A549 (cell line): ENCODE measurements at regions not wholly inside any gene's neighbourhood (a gene's known extent, or its start where the extent isn't known, plus 50 kb on each side); places are given as distances from the start of the nearest gene placed in this dataset.

Source experiments
- CBX2 ChIP-seq: fragments of 200-600 bp; sonication (generic); IDR thresholded peaks from 2 replicates; pipeline ENCODE4 v1.6.1; 2016; ENCODE audit warnings: low read depth, mild to moderate bottlenecking, borderline replicate concordance
- CEBPB ChIP-seq, 2 experiments: fragments of >200 bp in 1 of 2; sonication (Bioruptor Twin) in 1 of 2; formaldehyde crosslinking in 1 of 2; IDR thresholded peaks; 2 replicates each; pipeline ENCODE4 v1.6.1; 2012 to 2016
- CHD4 ChIP-seq: fragments of 200-600 bp; sonication (generic); IDR thresholded peaks from 2 replicates; pipeline ENCODE4 v1.6.1; 2016; ENCODE audit warnings: antibody characterized with exemption, mild to moderate bottlenecking, borderline replicate concordance
- EP300 ChIP-seq, 2 experiments: fragments of >200 bp; sonication (Bioruptor Twin); formaldehyde crosslinking; IDR thresholded peaks; 2 replicates in 1 of 2; 3 replicates in 1 of 2; pipeline ENCODE4 v1.6.1; 2016 to 2017
- HEYL ChIP-seq: fragments of 250-450 bp; sonication (Bioruptor Pico); IDR thresholded peaks from 2 replicates; pipeline ENCODE4 v1.8.0; 2021; ENCODE audit warnings: mild to moderate bottlenecking, moderate library complexity
- JUN ChIP-seq, 2 experiments: fragments of >200 bp; sonication (Bioruptor Twin); formaldehyde crosslinking; IDR thresholded peaks; 2 replicates in 1 of 2; 3 replicates in 1 of 2; pipeline ENCODE4 v1.6.1; 2016 to 2017
- MYC ChIP-seq: IDR thresholded peaks from 2 replicates; pipeline ENCODE4 v1.6.1; 2012; ENCODE audit warnings: mild to moderate bottlenecking, inconsistent platforms, low read length, improper control_type of control experiment, borderline replicate concordance
- POLR2A ChIP-seq: IDR thresholded peaks from 2 replicates; pipeline ENCODE4 v1.6.1; 2012; ENCODE audit warnings: mild to moderate bottlenecking, low read length
- ZNF302 ChIP-seq: fragments of 250-450 bp; sonication (Bioruptor Pico); IDR thresholded peaks from 2 replicates; pipeline ENCODE4 v1.9.0; 2021; ENCODE audit warnings: inconsistent platforms, mild to moderate bottlenecking, moderate library complexity
- TF ChIP-seq, protein P1 (sequence below): fragments of >200 bp; sonication (Bioruptor Twin); formaldehyde crosslinking; IDR thresholded peaks from 3 replicates; pipeline ENCODE4 v1.5.1; 2016
- TF ChIP-seq, protein P2 (sequence below): IDR thresholded peaks from 2 replicates; pipeline ENCODE4 v1.6.1; 2012
- TF ChIP-seq, protein P3 (sequence below): IDR thresholded peaks from 2 replicates; pipeline ENCODE4 v1.6.1; 2012

DNA sequence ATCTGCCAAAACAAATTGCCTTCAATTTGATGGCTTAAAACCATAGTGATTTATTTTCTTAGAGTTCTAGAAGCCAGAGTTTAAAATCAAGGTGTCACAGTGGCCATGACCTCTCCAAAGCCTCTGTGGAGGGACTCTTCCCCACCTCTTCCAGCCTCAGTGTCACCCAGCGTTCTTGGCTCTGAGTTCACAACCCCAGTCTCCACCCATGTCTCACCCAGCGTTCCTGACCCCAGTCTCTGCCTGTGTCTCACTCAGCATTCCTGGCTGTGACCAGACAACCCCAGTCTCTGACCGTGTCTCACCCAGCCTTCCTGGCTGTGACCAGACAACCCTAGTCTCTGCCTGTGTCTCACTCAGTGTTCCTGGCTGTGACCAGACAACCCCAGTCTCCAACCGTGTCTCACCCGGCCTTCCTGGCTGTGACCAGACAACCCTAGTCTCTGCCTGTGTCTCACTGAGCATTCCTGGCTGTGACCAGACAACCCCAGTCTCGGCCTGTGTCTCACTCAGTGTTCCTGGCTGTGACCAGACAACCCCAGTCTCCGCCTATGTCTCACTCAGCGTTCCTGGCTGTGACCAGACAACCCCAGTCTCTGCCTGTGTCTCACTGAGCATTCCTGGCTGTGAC, 299.3 kb downstream of the GALR1 start:
- TF ChIP-seq, protein P1, sequence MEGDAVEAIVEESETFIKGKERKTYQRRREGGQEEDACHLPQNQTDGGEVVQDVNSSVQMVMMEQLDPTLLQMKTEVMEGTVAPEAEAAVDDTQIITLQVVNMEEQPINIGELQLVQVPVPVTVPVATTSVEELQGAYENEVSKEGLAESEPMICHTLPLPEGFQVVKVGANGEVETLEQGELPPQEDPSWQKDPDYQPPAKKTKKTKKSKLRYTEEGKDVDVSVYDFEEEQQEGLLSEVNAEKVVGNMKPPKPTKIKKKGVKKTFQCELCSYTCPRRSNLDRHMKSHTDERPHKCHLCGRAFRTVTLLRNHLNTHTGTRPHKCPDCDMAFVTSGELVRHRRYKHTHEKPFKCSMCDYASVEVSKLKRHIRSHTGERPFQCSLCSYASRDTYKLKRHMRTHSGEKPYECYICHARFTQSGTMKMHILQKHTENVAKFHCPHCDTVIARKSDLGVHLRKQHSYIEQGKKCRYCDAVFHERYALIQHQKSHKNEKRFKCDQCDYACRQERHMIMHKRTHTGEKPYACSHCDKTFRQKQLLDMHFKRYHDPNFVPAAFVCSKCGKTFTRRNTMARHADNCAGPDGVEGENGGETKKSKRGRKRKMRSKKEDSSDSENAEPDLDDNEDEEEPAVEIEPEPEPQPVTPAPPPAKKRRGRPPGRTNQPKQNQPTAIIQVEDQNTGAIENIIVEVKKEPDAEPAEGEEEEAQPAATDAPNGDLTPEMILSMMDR = no peak
- no peak for TF ChIP-seq CEBPB (IDR thresholded peaks at IDR 0.05)
- no peak for TF ChIP-seq POLR2A
- no peak for TF ChIP-seq JUN (IDR thresholded peaks at IDR 0.05)
- no peak for TF ChIP-seq MYC
- TF ChIP-seq ZNF302 (CRISPR knock-in tag) = no peak
- no peak for TF ChIP-seq EP300 (IDR thresholded peaks at IDR 0.05)
- TF ChIP-seq, protein P2, sequence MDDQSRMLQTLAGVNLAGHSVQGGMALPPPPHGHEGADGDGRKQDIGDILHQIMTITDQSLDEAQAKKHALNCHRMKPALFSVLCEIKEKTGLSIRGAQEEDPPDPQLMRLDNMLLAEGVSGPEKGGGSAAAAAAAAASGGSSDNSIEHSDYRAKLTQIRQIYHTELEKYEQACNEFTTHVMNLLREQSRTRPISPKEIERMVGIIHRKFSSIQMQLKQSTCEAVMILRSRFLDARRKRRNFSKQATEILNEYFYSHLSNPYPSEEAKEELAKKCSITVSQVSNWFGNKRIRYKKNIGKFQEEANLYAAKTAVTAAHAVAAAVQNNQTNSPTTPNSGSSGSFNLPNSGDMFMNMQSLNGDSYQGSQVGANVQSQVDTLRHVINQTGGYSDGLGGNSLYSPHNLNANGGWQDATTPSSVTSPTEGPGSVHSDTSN = no peak
- TF ChIP-seq CBX2 = no peak
- no peak for TF ChIP-seq CHD4
- no peak for TF ChIP-seq HEYL (CRISPR knock-in tag)
- TF ChIP-seq, protein P3, sequence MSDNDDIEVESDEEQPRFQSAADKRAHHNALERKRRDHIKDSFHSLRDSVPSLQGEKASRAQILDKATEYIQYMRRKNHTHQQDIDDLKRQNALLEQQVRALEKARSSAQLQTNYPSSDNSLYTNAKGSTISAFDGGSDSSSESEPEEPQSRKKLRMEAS = no peak
